ENCODE measurements at regions not wholly inside any gene's neighbourhood (a gene's known extent, or its start where the extent isn't known, plus 50 kb on each side); places are given as distances from the start of the nearest gene placed in this dataset.

DNA sequence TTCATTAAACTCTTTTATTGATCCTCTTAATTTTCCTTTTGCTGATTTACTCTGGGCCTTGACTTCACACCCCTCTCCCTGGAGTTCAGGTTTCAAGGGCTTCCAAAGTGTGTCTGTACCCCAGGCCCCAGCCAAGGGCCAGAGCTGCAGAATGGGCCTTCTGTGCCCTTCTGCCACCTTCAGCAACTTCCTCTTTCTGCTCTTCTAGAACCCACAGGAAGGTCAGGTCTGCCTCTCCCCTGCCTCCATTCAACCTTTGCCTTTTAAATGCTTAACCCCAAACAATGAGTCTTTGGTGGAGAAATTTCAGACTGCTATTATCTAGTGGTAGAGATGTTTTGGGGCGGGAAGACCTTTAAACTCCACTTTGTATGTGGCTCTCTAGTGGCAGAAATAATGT lies 63.1 kb downstream of the TSN start:
- no peak for TF ChIP-seq CTCF (IDR thresholded peaks at IDR 0.05)
- no peaks in the 10 kb centered on the region for H3K4me1 ChIP-seq (ENCODE audit: control insufficient read depth, insufficient read depth, low read length)
- H3K4me3 ChIP-seq (ENCODE audit: low read length), result no peak overlapping the region
- intact Hi-C loops (cut with micrococcal nuclease), result no loop called here
- Mint-ChIP-seq H3K4me3 (no peak overlapping the region), H3K9me3 (no peaks in the 10 kb centered on the region), H3K36me3 (no peaks in the 10 kb centered on the region), H3K27me3 (ENCODE audit: low read depth in 2 of 2) (peaks cover 6 to 7% of the 10 kb centered on the region in 2 donors), H3K4me1 (no peaks in the 10 kb centered on the region), H3K27ac (no peak overlapping the region)
- no peaks in the 10 kb centered on the region for H3K36me3 ChIP-seq (ENCODE audit: control insufficient read depth, insufficient read depth, low read length)
- no peaks in the 10 kb centered on the region for H3K9me3 ChIP-seq (ENCODE audit: control insufficient read depth, insufficient read depth, low read length)
- no peaks in the 10 kb centered on the region for H3K27me3 ChIP-seq (ENCODE audit: control insufficient read depth, insufficient read depth, low read length)
- no peak overlapping the region for H3K27ac ChIP-seq (ENCODE audit: low read length)
- no peak for ATAC-seq
- whole genome bisulfite sequencing (ENCODE audit: insufficient coverage), result 78% methylated on average over 1 of the region's 1 CpG
- no peak for DNase-seq

DNA sequence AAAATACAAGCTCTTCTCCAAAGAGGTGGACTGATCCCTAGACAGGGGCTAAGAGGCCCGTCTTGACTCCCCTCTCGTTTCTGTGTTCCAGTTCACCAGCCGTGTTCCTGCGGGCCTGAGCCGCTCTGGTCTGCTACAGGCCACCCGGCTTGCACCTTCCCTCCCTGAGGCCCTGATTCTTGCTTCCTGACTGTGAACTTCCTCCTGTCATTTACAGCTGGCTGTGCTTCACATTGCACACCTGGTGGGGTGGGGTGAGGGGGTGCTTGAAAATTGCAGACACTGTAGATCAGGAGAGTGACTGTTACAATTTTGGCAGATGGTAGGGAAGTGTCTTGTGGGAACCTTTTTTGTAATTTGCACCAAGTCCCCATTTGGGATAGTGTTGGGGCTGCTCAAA lies 64.4 kb downstream of the TSN start:
- no peak for TF ChIP-seq CTCF (IDR thresholded peaks at IDR 0.05)
- Histone ChIP-seq H3K4me3 (ENCODE audit: low read length) (no peak overlapping the region), H3K4me1 (ENCODE audit: control insufficient read depth, insufficient read depth, low read length) (no peaks in the 10 kb centered on the region), H3K27me3 (ENCODE audit: control insufficient read depth, insufficient read depth, low read length) (no peaks in the 10 kb centered on the region), H3K36me3 (ENCODE audit: control insufficient read depth, insufficient read depth, low read length) (no peaks in the 10 kb centered on the region), H3K9me3 (ENCODE audit: control insufficient read depth, insufficient read depth, low read length) (no peaks in the 10 kb centered on the region), H3K27ac (ENCODE audit: low read length) (no peak overlapping the region)
- Mint-ChIP-seq H3K4me3 (no peak overlapping the region), H3K27ac (no peak overlapping the region), H3K4me1 (no peaks in the 10 kb centered on the region), H3K36me3 (no peaks in the 10 kb centered on the region), H3K27me3 (ENCODE audit: low read depth in 2 of 2) (peaks cover 6 to 7% of the 10 kb centered on the region in 2 donors), H3K9me3 (no peaks in the 10 kb centered on the region)
- intact Hi-C loops (cut with micrococcal nuclease), result no loop called here
- WGBS (ENCODE audit: insufficient coverage), result 45% methylated on average over 6 of the region's 6 CpGs
- ATAC-seq (no peak), DNase-seq (no peak)

DNA sequence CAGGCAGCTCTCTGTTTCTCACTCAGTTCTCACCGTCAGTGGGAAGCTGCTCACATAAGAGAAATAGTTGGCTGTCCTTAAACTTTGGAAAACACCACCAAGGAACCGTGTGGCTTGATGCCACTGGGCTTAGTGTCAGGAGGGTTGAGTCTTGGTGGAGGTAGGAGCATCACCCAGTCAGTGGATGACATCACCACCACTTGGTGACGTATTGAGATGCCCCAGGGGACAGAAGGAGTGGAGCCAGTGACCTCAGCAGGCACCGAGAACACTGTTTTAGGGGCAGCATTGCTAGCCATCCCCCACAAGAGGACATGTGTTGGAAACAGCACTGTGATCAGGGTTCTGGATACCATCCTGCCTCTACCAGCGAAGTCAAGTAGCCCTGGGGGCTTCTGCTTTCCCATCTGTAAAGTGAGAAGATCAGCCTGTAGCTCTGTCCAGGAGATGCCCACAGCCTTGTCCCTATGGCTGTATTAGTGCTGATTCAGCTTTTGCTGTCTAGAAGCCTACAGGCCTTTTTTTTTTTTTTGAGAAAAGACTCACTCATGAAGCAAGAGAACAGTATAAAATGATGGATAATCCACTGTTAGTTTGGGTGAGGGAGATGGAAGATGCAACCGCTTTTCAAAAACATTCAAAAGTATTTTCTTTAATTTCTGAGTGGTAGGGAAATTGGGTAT lies 66.2 kb downstream of the TSN start:
- Histone ChIP-seq H3K27me3 (ENCODE audit: control insufficient read depth, insufficient read depth, low read length) (no peaks in the 10 kb centered on the region), H3K4me3 (ENCODE audit: low read length) (no peak overlapping the region), H3K36me3 (ENCODE audit: control insufficient read depth, insufficient read depth, low read length) (no peaks in the 10 kb centered on the region), H3K4me1 (ENCODE audit: control insufficient read depth, insufficient read depth, low read length) (no peaks in the 10 kb centered on the region), H3K9me3 (ENCODE audit: control insufficient read depth, insufficient read depth, low read length) (no peaks in the 10 kb centered on the region), H3K27ac (ENCODE audit: low read length) (no peak overlapping the region)
- 87% methylated on average over 5 of the region's 6 CpGs for WGBS (ENCODE audit: insufficient coverage)
- Mint-ChIP-seq H3K4me3 (no peak overlapping the region), H3K27ac (no peak overlapping the region), H3K4me1 (no peaks in the 10 kb centered on the region), H3K9me3 (no peaks in the 10 kb centered on the region), H3K36me3 (no peaks in the 10 kb centered on the region), H3K27me3 (ENCODE audit: low read depth in 2 of 2) (peaks cover 7 to 9% of the 10 kb centered on the region in 2 donors)
- ATAC-seq (no peak), DNase-seq (no peak)
- TF ChIP-seq CTCF (IDR thresholded peaks at IDR 0.05), result no peak
- intact Hi-C loops (cut with micrococcal nuclease), result no loop called here

DNA sequence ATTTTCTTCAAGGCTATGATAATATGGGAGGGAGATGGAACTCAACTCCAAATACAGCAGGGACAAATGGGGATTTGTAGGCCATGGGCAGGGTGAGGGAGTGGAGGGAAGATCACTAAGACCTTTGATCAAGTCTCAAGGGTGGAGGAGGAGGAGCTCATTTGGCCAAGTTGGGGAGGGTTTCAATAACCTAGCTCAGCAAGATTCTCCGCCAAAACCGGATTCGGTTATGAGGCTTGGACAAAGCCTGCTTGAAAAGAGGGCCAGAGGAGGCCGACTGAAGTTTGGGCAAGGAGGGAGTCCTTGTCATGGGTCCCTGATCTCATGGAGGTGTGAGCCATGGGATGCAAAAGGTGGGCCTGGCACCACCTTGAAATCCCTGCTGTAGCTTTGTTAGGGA lies 68.8 kb downstream of the TSN start:
- ATAC-seq (no peak), DNase-seq (no peak)
- no peak overlapping the region for H3K27ac Mint-ChIP-seq
- H3K4me1 Mint-ChIP-seq, result no peaks in the 10 kb centered on the region
- H3K4me3 Mint-ChIP-seq, result no peak overlapping the region
- WGBS (ENCODE audit: insufficient coverage), result 88% methylated on average over 4 of the region's 4 CpGs
- H3K9me3 ChIP-seq (ENCODE audit: control insufficient read depth, insufficient read depth, low read length), result no peaks in the 10 kb centered on the region
- intact Hi-C loops (cut with micrococcal nuclease), result no loop called here
- H3K4me1 ChIP-seq (ENCODE audit: control insufficient read depth, insufficient read depth, low read length), result no peaks in the 10 kb centered on the region
- H3K4me3 ChIP-seq (ENCODE audit: low read length), result no peak overlapping the region
- TF ChIP-seq CTCF (IDR thresholded peaks at IDR 0.05), result no peak
- H3K27ac ChIP-seq (ENCODE audit: low read length), result no peak overlapping the region
- H3K27me3 ChIP-seq (ENCODE audit: control insufficient read depth, insufficient read depth, low read length), result no peaks in the 10 kb centered on the region
- no peaks in the 10 kb centered on the region for H3K36me3 Mint-ChIP-seq
- no peaks in the 10 kb centered on the region for H3K36me3 ChIP-seq (ENCODE audit: control insufficient read depth, insufficient read depth, low read length)
- no peaks in the 10 kb centered on the region for H3K9me3 Mint-ChIP-seq
- H3K27me3 Mint-ChIP-seq (ENCODE audit: low read depth in 2 of 2), result peaks cover 0 to 4% of the 10 kb centered on the region in 2 donors

Measured in natural killer cell (primary cell).